Activated T-helper 1 cell treated with anti-CD3 and anti-CD28 coated beads, Interleukin-2, amount 50 U/mL, for 16 hours (primary cell): ENCODE measurements at regions not wholly inside any gene's neighbourhood (a gene's known extent, or its start where the extent isn't known, plus 50 kb on each side); places are given as distances from the start of the nearest gene placed in this dataset.
"Not testable (repeated sequence)": the region's sequence is repeated elsewhere in the genome, so short reads cannot be mapped to it uniquely, and the experiment has no call there.

Experiments used
- DNase-seq, 2 donors: peaks; one replicate each; pipeline ENCODE4 v3.0.0-alpha.2; 2020; ENCODE audit warnings: low read depth in 1 of 2, low spot score in 1 of 2

DNA sequence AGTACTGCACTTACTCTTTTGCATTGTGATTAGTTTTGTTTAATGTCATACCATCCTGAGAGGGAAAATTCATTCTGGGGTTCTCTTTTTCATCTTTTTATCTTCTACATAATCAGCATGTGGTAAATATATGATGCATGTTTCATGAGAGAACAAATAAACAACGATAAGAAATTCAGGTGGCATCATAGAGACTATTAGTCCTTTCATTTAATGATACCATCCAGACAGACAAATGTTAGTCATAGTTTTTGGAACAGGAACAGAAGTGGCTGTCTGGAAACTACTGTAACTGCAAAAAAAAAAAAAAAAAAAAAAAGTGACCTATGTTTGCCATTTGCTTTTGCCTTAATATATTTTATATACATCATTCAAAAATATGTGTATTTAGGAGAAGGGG lies 761.0 kb downstream of the EPHA4 start:
- no peak for DNase-seq

DNA sequence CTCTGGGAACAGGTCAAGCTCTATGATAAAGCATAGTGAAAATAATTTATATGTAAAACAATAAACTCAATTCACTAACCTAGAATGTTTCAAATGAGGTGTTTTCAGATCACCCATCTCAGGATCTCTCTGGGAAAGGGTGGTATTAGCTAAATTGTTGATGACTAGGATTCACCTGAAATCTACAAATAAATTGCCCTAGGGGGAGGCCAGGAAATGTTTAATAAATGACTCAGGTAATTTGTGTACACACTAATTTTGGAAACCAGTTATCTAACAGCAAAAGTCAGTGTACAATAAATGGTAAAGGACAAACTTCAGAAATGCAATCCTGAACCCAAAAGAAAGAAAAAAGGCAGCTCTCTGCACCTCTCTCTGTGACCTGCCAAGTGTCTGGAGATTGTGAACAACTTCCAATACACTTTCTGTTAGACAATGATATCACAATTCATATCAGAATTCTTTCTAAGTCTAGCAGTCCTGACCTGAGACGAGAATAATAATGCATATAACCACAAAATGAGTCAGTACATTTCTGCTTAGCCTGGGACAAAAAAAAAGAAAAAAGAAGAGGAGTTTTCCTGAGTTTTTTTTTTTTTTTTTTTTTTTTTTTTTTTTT lies 760.0 kb downstream of the EPHA4 start:
- no peak for DNase-seq

DNA sequence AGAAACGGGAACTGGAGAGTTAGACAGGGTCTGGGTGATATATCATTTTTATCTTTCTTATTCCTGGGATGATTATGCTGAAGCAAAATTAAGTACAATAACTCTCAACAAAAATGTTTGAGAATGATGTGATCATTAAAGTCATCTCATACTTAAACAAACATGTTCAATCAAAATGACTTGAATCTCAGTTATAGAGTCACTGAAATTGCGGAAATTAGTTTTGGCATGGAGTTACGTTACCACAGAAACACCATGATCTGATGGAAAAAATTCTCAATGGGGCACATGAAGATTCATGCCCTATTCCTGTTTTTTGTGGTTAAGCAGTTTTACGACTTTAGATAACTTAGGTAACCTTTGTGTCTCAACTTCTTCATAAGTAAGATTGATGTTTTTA lies 757.7 kb downstream of the EPHA4 start:
- DNase-seq = no peak

DNA sequence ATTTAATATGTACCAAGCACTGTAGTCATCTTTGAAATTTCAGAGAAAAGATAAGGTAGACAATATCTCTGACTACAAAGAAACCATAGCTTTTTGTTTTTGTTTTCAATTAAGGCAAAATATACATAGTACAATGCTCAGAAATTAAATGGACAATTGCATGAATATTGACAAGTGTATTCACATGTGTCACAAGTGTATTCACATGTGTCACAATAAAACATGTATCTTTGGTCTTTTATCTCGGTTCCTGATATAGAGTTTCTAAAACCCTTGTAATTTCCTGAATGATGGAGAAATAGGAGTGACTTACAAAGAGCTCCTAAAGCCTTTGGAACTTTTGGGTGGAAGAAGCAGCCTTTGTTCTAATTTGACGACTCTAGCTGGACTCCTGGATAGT lies 756.4 kb downstream of the EPHA4 start:
- no peak for DNase-seq

DNA sequence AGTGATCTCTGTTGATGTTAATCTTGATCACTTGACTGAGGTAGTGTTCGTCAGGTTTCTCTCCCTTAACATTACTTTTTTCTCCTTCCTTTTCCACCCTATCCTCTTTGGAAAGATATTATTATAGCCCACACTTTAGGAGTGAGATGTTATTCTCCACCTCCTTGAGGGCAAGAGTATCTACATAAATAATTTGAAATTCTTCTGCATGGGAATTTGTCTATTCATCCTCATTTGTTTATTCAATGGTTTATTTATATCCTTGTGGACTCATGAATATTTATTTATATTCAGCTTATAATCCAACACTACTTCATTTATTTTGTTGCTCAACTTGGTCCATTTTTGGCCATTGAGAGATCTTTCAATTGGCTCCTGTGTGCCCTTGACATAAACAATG lies 750.4 kb downstream of the EPHA4 start:
- DNase-seq = no peak

DNA sequence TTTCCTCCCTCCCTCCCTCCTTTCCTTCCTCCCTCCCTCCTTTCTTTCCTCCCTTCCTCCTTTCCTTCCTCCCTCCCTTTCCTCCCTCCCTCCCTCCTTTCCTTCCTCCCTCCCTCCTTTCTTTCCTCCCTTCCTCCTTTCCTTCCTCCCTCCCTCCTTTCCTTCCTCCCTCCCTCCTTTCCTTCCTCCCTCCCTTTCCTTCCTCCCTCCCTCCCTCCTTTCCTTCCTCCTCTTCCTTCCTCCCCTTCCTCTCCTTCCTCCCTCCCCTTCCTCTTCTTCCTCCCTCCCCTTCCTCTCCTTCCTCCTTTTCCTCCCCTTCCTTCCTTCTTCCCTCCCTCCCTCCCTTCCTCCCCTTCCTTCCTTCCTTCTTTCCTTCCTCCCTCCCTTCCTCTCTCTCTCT lies 748.5 kb downstream of the EPHA4 start:
- DNase-seq = not testable (repeated sequence)

DNA sequence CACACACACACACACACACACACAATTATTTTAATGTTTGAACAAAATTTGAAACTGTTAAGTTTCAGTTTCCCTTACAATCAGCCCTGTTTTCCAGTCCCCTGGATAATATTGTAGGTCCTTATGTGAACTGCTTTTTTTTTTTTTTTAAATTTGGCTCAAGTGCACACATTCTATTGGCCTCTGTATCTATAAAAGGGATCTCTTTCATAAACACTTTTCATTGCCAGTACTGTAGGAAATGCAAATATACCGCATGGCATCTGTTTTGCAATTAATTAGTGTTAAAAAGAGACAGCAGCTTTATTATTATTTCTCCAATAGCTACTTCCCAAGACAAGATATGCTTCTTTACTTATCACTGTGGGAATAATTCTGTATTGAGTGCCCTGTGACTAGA lies 738.7 kb downstream of the EPHA4 start:
- DNase-seq = no peak

DNA sequence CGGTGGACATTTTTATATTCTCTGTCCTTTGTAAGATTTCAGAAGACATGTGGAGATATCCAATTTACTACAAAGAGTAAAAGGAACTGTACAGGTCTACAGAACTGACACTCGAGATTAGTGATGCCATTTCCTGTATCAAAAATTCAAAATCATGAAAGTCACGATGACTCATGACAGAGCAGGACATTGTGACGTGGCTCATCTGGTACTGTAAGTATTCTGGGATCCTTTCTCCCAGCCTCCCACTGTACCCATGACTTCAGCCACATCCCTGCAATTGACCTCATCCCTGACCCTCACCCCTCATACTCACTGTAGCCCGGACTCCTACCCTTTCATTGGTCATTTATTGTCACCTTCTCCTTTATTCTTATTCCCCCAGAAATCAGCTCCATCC lies 736.5 kb downstream of the EPHA4 start:
- DNase-seq = no peak

DNA sequence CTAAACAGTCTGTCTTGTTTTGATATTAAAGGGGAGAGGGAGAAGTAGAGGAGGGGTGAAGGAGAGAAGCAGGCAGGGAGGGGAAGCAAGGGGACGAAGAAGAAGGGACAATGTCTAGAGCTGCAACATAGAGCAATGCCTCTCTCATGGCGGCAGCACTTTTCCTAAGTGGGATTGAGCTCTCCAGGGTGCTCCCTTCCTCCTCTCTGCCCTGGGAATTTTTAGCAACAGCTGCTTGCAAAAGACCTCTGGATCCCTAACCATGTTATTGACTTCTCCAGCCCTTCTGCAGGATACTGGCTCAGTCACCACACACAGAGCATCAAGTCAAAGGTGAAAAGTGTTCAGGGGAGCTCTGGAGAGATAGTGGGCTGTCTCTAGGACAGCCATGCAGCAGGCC lies 734.9 kb downstream of the EPHA4 start:
- no peak for DNase-seq

DNA sequence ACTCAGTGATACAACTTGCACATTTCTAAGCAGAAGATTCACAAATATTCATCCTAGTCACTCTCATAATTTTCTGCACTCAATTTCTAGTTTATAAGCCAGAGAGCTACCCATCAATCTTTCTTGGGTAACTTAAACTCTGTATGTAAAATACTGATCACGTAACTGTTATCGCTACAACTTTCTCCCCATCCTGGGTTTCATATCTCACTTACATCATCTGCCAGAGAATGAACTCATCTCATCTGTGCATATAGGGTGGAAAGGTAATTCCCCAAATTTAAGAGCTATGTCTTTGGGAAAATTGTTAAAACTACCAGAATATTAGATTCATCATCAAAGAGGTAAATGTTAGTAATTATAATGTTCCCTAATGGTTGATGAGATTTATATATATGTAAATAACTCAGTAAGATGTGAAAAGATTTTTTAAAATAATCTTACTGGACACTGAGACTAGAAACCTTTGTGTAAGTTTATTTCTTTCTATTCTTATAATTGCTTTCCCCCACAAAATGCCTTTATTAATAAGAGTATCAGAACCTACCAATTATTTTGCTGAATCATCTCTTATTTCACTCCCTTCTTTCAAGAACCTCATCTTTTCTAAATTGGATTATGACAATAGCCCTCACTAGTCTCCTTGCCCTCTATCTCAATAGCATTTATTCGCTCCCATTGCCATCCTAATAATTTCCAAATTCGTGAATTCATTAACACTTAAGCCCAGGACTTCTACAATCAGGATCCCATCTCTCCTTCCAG lies 729.0 kb downstream of the EPHA4 start:
- no peak for DNase-seq

DNA sequence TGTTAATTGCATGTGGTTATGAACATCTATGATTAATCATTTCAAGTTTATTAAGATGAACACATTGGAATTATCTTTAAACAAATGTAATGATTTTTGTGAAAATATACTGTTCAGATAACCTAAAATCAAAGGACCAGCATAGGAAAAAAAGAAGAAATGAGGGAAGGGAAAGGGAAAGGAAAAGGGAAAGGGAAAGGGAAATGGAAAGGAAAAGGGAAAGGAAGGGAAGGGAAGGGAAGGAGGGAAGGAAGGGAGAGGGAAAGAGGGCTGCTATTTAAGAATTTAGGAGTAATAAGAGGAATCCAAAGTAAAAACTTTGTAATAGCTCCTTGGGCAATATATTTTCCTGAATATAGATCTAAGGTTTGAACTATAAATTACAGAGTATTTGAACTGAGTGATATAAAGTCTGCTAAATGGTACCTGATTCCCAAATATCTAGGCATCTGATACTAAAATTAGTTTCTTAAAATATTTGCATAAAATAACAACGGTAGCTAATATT lies 726.3 kb downstream of the EPHA4 start:
- DNase-seq = no peak

DNA sequence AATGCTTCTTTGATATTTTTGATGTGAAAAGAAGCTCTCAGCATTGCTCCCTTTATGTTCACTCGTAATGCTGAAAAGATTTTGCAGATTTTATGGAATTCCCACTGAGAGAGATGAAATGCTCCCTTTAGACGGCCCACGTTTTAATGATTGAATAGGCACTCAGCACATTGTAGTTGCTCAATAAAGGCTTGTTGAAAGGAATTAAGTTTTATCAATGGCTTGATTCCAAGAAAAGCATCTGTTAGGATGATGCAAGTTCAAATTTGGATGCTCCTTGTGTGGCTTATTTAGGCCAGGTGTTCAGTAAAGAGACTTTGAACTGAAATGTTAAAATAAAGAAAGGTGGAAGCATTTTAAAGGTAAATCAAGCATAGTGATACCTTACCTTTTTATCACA lies 725.1 kb downstream of the EPHA4 start:
- DNase-seq = no peak

DNA sequence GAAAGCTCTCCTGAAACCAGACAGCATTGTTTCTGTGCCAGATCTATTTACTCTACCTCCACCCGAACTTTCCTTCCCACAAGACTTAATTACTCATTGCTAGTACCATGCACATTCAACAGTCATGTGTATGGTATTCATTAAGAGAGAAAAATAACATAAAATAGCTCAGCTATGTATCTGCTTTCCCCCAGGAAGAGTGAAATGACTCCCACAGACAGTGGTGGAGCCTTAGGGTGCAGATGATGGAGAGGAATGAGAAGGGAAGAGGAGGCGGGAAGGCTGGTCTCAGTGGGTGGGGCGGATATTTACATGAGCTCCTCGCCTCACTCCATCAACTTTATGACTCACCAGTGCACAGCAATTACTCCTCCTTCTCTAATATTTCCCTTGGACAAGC lies 724.5 kb downstream of the EPHA4 start:
- DNase-seq = no peak

DNA sequence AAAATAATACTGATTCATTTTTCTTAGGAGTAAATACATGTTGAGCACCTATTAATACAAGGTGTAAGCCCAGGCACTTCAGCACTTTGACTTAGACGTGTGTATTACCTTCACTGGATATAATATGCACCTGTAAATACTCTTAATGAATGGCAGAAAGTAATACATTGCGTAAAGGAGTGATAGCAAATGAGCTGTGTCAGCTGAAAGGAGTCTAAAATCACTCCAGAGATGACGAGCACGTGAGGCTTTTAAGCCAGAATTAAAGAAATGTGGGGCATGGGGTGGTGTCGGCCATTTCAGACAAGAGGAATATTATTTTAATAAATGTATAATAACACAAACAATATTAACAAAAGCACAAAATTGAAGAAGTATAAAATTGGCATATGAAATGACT lies 722.7 kb downstream of the EPHA4 start:
- no peak for DNase-seq

DNA sequence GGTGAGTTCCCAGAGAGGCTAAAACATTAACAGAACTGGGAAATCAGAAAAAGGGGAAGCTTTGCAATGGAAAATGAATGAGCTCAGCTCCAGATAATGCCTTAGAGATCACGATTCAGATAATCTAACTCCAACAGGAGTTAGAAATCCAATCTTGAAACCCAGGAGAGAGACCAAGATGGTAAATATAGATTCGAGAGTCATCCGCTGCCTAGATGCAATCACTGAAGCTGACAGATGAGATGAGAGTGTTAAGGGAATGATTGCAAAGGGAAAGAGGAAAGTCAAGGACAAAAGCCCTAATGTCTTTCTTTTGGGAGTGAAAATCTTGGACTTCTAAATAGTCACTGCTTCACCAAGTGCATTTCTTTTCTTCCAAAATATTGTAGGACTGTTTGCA lies 722.0 kb downstream of the EPHA4 start:
- no peak for DNase-seq

DNA sequence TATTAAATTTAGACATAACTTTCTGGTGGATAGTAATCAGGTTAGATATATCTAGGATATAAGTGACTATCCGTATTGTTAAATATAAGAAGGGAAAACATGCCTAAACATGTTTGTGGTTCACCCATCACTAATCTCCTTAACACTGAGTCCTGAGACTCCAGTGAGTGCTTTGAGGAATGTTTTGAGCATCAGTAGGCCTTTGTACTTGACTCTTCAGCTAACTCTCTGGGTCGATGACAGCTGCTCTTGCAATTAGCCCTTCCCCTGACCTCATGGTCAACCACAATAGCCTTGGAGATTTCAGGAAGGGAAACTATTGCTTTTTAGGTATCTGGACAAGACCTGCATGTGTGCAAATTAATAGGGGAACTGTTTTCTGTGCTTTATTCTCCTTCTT lies 716.8 kb downstream of the EPHA4 start:
- DNase-seq = no peak

DNA sequence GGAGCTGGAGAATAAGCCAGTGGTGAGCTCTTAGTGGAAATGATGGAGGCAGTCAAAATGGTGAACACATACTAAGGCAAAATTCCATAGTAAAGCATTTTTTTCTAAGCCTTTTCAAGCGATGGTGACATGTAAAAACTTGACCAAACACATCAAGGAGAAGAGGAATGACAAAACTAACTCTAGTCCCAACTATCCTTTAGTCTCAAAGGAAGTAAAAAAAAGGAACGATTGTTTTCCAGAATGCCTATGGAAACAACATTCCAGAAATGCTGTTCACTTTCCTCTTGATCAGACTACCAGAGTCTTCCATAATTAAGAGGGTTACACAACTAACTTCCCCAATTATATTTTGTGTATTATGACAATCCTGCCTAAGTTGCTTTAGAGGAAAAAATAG lies 715.6 kb downstream of the EPHA4 start:
- no peak for DNase-seq

DNA sequence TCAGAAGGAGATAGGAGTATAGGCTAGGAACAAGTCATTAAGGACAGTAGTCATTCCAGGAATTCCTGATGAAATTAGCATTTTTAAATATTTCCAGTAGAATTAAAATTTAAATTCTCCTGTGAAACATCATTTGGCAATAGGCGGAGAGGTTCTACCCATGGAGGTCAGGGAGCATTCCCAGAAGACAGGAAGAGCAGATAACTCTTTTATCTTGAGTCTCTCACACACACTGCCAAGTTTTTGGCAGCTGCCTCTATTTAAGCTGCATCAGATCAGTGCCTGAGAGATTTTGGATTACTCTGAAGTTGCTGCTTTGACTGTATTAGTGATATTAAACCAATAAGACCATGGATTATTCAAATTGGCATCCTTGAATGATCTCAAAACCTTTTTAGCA lies 714.7 kb downstream of the EPHA4 start:
- no peak for DNase-seq

DNA sequence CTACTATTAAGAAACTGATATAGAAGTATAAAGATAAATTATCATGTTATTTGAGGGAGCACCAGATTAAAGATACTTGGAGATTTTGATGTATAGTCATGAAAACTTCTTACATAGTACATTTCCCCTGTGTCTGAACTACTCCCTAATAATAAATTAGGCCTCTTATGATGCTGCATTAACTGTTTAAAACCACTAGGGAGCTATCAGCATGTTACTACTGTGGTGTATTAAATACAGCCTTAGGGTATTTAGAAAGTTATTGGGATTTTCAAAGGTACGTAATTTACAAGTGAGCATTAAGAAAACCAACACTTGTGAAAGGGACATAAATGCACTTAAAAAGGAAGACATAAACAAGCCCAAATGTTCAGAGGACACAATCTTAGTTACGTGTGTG lies 714.0 kb downstream of the EPHA4 start:
- DNase-seq = no peak

DNA sequence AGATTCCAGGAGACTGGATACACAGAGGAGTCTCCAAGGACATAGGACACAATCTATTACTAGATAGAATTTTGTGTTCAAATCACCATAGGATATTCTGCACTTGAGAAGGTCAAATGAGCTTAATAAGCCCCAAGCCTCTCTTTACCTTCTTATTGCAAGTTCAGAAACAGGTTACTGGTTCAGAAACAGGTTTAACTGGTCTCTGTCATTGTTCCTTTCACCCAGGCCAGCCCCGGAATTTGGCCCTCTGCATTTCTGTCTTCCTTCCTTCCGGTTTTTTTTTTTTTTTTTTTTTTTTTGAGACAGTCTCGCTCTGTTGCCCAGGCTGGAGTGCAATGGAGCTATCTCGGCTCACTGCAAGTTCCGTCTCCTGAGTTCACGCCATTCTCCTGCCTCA lies 700.2 kb downstream of the EPHA4 start:
- DNase-seq = no peak

DNA sequence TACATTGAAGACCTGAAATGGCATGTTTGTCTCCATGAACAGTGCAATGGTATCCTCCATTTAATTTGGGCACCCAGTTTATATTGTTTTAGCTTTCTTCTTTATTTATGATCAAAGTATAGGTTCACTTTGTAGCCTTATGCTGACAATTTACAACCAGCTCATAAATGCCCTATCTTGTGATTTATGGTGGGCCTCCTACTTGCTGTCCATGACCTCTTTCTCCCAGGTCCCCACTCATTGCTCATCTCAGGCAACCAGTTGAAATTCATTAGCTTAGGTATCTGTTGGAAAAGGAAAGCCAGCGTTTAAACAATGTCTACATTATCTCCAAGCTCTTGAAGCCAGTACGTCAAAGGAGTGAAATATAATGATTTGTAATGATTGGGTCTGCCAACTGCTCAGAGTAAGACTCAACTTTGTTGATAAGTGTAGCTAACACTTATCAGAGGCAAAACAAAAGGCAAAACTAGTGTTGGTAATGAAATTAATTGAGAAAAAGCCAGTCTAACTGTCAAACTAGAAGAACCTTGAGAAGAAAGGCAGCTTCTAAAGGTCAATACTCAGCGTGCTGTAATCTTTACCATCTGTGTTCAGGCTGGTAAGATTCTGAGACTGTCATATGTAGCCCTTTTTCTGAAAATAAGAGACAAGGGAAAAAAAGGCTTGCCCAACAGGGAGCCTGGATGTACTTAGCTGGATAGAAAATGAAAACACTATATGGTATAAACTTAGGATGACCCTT lies 695.9 kb downstream of the EPHA4 start:
- no peak for DNase-seq

DNA sequence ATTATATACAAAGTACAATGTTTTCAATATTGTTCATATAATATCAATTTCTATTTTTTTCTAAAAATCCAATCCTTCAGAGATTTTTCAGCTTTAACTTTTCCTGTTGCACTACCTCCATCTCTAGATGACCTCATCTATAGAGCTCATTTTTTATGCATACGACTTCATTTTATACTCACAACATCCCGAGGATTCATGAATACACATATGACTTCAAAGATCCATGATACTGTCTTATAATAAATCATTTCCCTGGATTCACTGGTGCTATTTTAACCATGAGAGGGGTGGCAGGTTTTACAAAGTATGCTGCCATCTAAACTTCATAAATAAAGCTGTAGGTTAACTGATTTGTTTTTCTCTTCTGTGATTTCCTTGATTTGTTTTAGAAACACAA lies 694.6 kb downstream of the EPHA4 start:
- no peak for DNase-seq
